AML-193 (cell line): ENCODE measurements at regions not wholly inside any gene's neighbourhood (a gene's known extent, or its start where the extent isn't known, plus 50 kb on each side); places are given as distances from the start of the nearest gene placed in this dataset.

Experiments used
- DNase-seq, 2 experiments: peaks; one replicate each; lab custom pipeline; 2025; lab: John Stamatoyannopoulos, UW

DNA sequence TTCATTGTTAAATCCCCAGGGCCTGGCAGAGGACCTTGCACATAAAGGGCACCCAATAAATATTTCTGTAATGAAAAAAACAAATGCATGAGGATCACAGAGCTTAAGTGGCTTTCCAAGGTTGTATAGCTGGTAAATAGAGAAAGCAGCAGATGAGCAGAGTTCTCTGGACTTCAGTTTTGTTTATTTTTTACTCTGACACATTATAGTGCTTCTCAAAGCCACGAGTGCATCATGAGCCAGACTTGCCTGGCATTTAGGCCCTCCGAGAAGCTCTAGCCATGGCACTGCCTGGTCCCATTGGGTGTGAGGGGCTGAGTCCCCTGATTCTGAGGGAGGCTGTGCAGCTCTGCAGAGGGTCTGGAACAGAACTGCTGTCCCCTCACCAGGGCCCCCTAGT, 87.2 kb upstream of the ZNF32 start:
- DNase-seq, result no peak

DNA sequence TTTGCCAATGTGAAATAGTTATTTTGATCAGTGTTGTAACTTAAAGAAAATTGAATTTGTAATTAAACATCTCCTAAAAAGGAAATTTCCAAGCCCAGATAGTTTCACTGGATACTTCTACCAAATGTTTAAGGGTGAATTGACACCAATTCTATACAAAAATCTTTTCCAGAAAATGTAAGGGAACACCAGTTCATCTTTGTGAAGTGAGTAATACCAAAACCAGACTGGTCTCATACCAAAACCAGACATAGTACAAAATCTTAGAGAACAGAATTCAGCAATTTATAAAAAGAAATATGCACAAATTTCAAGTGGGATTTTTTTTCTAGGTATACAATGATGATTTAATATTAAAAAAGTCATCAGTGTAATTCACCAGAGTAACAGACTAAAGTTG, 86.0 kb upstream of the ZNF32 start:
- DNase-seq, result no peak

- DNase-seq, result no peak
Measured at GRCh38 chr10:43731486-43731885, 82.8 kb upstream of the ZNF32 start.

GRCh38 chr10:43728425-43728824, 79.7 kb upstream of the ZNF32 start:
- no peak for DNase-seq

- no peak for DNase-seq
Measured at GRCh38 chr10:43727935-43728334, 79.3 kb upstream of the ZNF32 start.

- DNase-seq, result no peak
Measured at GRCh38 chr10:43715334-43715733, 66.7 kb upstream of the ZNF32 start.

DNA sequence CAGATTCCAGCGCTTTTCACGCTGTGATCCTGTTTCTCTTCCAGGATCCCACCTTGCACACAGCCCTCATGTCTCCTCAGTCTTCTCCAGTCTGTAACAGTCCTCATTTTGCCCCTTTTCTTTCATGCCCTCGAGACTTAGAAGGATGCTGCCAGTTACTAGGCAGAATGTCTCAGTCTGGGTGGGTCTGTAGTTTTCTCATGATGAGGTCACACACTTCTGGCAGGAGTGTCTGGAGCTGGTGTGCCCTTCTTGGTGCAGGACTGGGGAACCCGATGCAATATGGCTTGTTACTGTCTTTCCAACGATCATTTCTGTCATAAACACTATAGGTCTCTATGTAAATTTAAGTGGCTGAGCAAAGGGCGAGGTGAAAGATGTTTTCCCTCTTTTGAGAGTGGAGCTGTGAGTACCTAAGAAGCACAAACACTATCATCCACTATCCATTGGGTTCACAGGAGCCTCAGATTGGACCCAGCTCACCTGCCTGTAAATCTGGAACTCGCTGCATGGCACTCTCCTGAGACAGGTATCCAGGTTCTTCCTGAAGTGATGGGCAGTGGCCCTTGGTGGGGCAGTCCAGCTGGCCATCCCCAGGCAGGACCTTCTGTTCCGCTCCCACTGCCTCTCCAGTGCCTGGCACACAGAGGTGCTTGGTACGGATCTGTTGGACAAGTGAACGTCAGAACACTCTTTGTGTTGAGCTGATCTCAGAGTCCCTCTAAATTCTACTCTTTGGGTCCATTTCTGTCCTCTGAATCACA, 64.3 kb upstream of the ZNF32 start:
- no peak for DNase-seq

DNA sequence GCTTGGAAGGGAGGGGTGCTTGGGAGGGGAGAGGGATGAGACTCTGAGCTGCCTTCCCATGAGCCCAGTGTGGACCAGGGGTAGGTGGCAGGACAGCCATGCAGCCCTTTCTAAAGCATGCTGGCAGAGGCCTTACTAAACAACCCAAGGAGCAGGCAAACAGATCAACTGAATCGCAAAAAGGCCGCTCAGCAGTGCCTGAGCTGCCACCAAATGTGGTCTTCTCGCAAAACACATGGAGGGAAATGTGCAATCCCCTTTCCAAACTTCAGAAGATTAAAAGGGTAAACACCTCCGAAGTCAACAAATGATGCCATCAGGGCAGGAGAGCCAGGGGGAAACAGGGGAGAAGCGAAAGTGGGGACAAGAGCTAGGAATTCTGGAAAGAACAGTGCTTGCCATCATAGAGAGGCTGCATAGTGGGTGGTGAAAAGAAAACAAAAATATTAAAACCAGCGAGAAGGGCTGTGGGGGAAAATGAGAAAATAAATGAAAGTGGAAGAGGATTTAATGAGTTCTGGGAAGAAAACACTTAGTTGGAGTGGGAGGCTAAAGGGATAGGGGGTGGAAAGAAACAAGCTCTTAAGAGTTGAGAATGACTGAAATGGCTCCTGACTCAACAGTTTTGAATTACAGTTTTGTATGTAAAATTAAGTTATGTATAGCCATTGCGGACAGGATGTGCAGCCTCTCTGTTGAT, 62.2 kb upstream of the ZNF32 start:
- no peak for DNase-seq

DNA sequence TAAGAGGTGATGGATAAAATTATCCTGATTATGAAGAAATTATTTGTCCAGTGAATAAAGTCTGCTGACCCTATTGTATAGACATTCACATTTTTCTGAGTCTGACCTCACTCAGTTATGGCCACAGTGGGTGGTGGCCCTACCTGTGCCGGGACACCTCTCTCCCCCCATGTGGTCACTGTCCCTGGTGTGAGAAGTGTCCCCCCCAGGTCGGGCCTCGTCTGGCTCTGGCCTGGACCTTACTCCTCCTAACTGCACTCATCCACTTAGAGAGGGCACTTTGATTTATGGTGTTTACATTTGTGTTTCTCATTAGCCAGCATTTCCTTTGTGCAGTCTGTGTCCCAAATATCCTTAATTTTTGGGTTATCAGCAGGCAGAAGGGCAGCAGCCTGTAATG, 59.6 kb upstream of the ZNF32 start:
- DNase-seq, result no peak

GRCh38 chr10:43707770-43708169, 59.1 kb upstream of the ZNF32 start:
- no peak for DNase-seq

GRCh38 chr10:43706166-43706565, 57.5 kb upstream of the ZNF32 start:
- no peak for DNase-seq

DNA sequence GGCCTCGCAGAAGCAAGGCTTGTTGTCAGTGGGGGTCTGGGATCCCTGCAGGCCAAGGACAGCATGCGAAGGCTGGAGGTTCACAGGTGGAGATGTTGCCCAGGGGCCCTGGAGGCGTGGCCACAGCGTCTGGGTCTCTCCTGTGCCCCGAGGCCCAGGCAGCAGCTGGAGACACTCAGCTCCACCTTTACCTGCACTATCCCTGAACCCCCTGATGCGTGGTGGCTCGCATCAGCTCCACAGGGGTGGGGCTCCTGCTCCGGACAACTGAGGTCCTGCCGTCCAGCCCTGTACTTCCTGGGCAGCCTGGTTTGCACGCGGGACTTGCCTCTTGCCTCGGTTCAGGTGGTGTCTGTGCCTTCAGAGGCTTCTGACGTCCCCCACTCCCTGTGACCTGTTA, 54.6 kb upstream of the ZNF32 start:
- no peak for DNase-seq

- DNase-seq, result no peak
Measured at GRCh38 chr10:43702936-43703281, 54.2 kb upstream of the ZNF32 start.

DNA sequence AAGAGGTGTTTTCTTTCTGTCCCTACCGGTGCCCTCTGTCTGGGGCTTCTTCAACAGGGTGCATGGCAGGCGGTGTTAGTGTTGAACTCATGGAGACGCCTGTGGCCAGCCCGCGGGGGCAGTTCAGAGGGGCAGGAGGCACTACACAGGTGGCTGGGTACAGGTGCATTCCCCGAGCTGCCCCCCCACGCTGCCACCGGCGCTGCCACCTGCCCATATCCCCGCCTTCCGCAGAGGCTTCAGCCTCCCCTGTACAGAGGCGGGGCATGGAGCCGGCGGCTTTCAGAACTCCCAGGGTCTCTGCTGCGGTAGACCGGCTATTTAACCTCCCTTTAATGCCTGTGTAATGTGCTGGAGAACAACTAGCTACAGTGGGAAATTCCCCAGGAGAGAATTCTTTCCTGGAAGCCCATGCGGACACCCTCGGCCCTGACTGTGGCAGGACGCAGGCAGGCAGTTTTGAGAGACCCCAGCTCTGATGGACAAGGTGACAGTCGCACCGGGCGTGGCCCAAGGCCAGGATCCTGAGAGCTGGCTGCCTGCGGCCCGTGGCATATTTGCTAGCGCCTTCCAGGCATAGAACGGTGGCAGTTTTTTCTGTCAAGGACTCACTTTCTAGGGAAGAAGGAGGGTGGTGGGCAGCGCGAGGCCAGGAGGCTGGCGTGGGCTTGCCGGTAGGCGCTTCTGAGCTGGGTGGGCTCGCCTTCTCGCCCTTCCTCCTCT, 53.7 kb upstream of the ZNF32 start:
- DNase-seq, result no peak

- no peak for DNase-seq
Measured at GRCh38 chr10:43701295-43701694, 52.6 kb upstream of the ZNF32 start.

GRCh38 chr10:43700306-43700705, 51.6 kb upstream of the ZNF32 start:
- DNase-seq, result no peak

- DNase-seq, result no peak
Measured at GRCh38 chr10:43699516-43699915, 50.8 kb upstream of the ZNF32 start.
